HEK293T (cell line): ENCODE measurements at regions not wholly inside any gene's neighbourhood (a gene's known extent, or its start where the extent isn't known, plus 50 kb on each side); places are given as distances from the start of the nearest gene placed in this dataset.

Experiments
- CTCF ChIA-PET: fragments of 350-600 bp; formaldehyde crosslinking; extraction: SDS; loops from one replicate; lab custom pipeline; 2021; ENCODE audit warnings: antibody characterized with exemption, inconsistent platforms; lab: Yijun Ruan, JAX
- POLR2A ChIA-PET: fragments of 350-600 bp; formaldehyde crosslinking; extraction: SDS; loops from one replicate; lab custom pipeline; 2020; ENCODE audit warnings: antibody characterized with exemption, inconsistent platforms; lab: Yijun Ruan, JAX
- DNase-seq: peaks from one replicate; pipeline ENCODE4 v3.0.0; 2012; ENCODE audit warnings: mixed read lengths; ENCODE audit errors: extremely low spot score
- ARNT ChIP-seq: fragments of 450-650 bp; IDR thresholded peaks from 2 replicates; pipeline ENCODE4 v1.6.1; 2017; ENCODE audit warnings: mild to moderate bottlenecking
- BHLHE40 ChIP-seq: fragments of 450-650 bp; IDR thresholded peaks from 2 replicates; pipeline ENCODE4 v1.6.1; 2016; ENCODE audit warnings: mild to moderate bottlenecking, moderate library complexity, borderline replicate concordance
- CTBP1 ChIP-seq: fragments of 450-650 bp; IDR thresholded peaks from 2 replicates; pipeline ENCODE4 v1.6.1; 2016; ENCODE audit warnings: borderline replicate concordance
- ELF4 ChIP-seq: fragments of 450-650 bp; IDR thresholded peaks from 2 replicates; pipeline ENCODE4 v1.6.1; 2017; ENCODE audit warnings: antibody characterized with exemption
- FOXA1 ChIP-seq: fragments of 450-650 bp; IDR thresholded peaks from 2 replicates; pipeline ENCODE4 v1.6.1; 2016; ENCODE audit warnings: mild to moderate bottlenecking
- FOXK2 ChIP-seq: fragments of 450-650 bp; IDR thresholded peaks from 2 replicates; pipeline ENCODE4 v1.6.1; 2016; ENCODE audit warnings: mild to moderate bottlenecking
- FOXM1 ChIP-seq: fragments of 450-650 bp; IDR thresholded peaks from 2 replicates; pipeline ENCODE4 v1.6.1; 2017; ENCODE audit warnings: mild to moderate bottlenecking, borderline replicate concordance
- HDGF ChIP-seq: fragments of 450-650 bp; IDR thresholded peaks from 2 replicates; pipeline ENCODE4 v1.6.1; 2017; ENCODE audit warnings: antibody characterized with exemption, borderline replicate concordance
- L3MBTL2 ChIP-seq: fragments of 450-650 bp; conservative IDR thresholded peaks from 2 replicates; pipeline ENCODE4 v1.6.1; 2016; ENCODE audit warnings: mild to moderate bottlenecking
- LEF1 ChIP-seq: fragments of 450-650 bp; IDR thresholded peaks from 2 replicates; pipeline ENCODE4 v1.6.1; 2017; ENCODE audit warnings: mild to moderate bottlenecking, borderline replicate concordance
- NFRKB ChIP-seq: fragments of 450-650 bp; IDR thresholded peaks from 2 replicates; pipeline ENCODE4 v1.6.1; 2016; ENCODE audit warnings: mild to moderate bottlenecking, moderate library complexity
- SP1 ChIP-seq: fragments of 450-650 bp; IDR thresholded peaks from 2 replicates; pipeline ENCODE4 v1.6.1; 2017
- SUZ12 ChIP-seq: fragments of 450-650 bp; IDR thresholded peaks from 2 replicates; pipeline ENCODE4 v1.6.1; 2016; ENCODE audit warnings: mild to moderate bottlenecking
- TARDBP ChIP-seq: fragments of 450-650 bp; IDR thresholded peaks from 2 replicates; pipeline ENCODE4 v1.6.1; 2016
- ZNF384 ChIP-seq: fragments of 450-650 bp; IDR thresholded peaks from 2 replicates; pipeline ENCODE4 v1.6.1; 2016
- TF ChIP-seq, protein P1 (sequence below): fragments of 450-650 bp; IDR thresholded peaks from 2 replicates; pipeline ENCODE4 v1.6.1; 2016

DNA sequence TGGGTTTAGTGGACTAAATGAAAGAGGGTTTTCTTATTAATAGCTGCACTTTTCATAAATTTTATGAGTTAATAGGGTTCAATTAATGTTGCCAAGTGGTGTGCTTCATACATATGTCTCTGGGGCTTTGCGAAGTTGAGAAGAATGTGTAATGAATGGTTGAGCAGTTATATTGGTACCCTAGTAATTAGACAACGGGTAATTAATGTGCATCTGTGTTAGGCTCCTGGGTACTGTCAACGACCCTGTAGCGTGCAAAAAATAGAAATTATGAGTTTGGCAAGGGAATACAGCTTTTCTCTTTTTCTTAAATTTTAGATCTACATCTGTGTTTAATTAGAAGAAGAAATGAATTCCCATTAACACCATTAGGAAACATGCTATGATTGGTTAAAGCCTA, 1027.7 kb downstream of the ARAP2 start:
- ChIA-PET POLR2A (no interaction called here), CTCF (no interaction called here)
- no peak for TF ChIP-seq LEF1
- no peak for TF ChIP-seq ELF4
- no peak for TF ChIP-seq BHLHE40
- TF ChIP-seq NFRKB, result no peak
- TF ChIP-seq, protein P1, sequence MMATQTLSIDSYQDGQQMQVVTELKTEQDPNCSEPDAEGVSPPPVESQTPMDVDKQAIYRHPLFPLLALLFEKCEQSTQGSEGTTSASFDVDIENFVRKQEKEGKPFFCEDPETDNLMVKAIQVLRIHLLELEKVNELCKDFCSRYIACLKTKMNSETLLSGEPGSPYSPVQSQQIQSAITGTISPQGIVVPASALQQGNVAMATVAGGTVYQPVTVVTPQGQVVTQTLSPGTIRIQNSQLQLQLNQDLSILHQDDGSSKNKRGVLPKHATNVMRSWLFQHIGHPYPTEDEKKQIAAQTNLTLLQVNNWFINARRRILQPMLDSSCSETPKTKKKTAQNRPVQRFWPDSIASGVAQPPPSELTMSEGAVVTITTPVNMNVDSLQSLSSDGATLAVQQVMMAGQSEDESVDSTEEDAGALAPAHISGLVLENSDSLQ, result no peak
- no peak for TF ChIP-seq FOXM1
- TF ChIP-seq TARDBP, result no peak
- no peak for TF ChIP-seq ZNF384
- TF ChIP-seq ARNT, result no peak
- no peak for TF ChIP-seq CTBP1
- no peak for TF ChIP-seq SP1
- TF ChIP-seq SUZ12, result no peak
- no peak for TF ChIP-seq L3MBTL2
- TF ChIP-seq FOXA1, result no peak
- TF ChIP-seq FOXK2, result no peak
- no peak for TF ChIP-seq HDGF
- no peak for DNase-seq

DNA sequence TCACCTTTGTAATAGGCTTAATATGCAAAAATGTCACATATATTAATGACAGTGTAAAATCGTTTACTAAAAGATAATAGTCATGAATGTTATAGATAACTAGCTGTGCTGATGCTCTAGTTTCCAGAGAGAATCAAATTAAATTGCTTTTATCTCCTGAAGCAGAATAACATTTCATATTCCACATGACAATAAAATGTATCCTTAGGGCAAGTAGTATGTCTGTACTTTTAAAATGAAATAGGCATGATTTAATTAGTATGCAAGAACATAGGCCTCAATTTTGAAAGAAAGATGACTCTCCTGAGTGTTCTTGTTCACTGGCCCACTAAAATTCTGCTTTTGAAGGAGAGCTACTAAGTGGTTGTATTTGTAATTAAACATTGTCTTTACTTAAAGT, 1027.0 kb downstream of the ARAP2 start:
- no peak for DNase-seq
- ChIA-PET CTCF (no interaction called here), POLR2A (no interaction called here)
- TF ChIP-seq FOXA1 (no peak), TARDBP (no peak), HDGF (no peak), ELF4 (no peak), L3MBTL2 (no peak), ZNF384 (no peak), NFRKB (no peak), LEF1 (no peak), SP1 (no peak), BHLHE40 (no peak), SUZ12 (no peak), CTBP1 (no peak), FOXK2 (no peak), FOXM1 (no peak), ARNT (no peak)
- TF ChIP-seq, protein P1, result no peak

DNA sequence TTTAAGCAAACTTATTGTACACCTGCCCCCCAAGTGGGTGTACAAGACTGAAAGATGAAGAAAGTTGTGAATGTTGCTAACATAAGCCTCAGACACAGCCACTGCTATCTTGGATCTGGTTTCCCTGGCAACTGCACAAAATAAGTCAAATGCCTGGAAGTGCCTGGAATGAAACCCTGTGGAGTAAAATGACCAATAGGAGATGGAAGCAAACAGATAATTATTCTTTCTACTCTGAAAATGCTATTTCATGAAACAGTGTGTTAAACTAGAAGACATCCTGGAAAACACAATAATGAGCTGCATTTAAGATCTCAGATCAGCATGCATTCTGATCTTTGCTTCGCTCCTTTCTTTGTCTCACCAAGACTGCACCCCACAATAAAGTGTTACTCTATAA, 1016.0 kb downstream of the ARAP2 start:
- DNase-seq, result no peak
- POLR2A ChIA-PET, result no interaction called here
- CTCF ChIA-PET, result no interaction called here
- TF ChIP-seq ARNT (no peak), FOXA1 (no peak), L3MBTL2 (no peak), SUZ12 (no peak), FOXK2 (no peak), LEF1 (no peak), CTBP1 (no peak), ELF4 (no peak), SP1 (no peak), FOXM1 (no peak), TARDBP (no peak), HDGF (no peak), BHLHE40 (no peak), ZNF384 (no peak)
- TF ChIP-seq, protein P1, result no peak

DNA sequence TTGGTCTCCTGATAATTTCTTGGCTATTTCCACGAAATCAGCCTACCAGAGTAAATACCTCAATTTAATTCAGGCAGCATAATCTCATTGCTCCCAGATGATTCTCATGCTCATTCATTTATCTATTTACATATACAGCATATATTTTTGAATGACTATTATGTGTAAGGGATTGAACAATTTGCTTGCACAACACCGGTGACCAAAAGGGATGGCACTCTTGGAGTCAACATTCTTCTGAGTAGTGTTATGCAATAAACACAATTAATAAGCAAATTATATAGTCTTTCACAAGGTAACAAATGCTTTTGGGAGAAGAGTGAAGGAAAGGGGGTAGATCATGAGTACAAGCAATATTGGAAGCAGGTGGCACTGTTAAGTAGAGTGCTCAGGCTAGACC, 1015.3 kb downstream of the ARAP2 start:
- TF ChIP-seq, protein P1, result no peak
- TF ChIP-seq ZNF384, result no peak
- no peak for TF ChIP-seq NFRKB
- no peak for TF ChIP-seq L3MBTL2
- TF ChIP-seq ARNT, result no peak
- TF ChIP-seq SUZ12, result no peak
- TF ChIP-seq ELF4, result no peak
- no peak for TF ChIP-seq FOXM1
- TF ChIP-seq LEF1, result no peak
- TF ChIP-seq HDGF, result no peak
- TF ChIP-seq FOXA1, result no peak
- POLR2A ChIA-PET, result no interaction called here
- CTCF ChIA-PET, result no interaction called here
- no peak for DNase-seq

DNA sequence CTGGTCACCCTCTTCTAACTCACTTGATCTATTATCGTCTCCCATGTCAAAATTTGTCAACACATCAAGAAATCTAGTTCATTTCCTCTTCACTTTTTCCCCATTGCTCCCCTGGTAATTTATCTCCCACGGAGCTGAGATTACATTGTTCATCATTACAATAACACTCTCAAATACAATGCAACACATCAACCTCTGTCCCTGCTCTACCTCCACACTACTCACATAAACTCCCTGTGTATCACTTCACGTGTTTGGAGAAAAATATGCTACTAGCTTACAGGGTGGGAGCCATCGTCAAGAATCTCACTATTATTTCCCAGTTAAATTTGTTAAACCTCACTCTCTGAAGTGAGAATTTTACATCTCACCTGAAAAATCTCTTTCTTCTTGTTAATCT, 1006.4 kb downstream of the ARAP2 start:
- TF ChIP-seq SP1, result no peak
- no peak for TF ChIP-seq L3MBTL2
- no peak for TF ChIP-seq FOXM1
- TF ChIP-seq CTBP1, result no peak
- TF ChIP-seq FOXA1, result no peak
- TF ChIP-seq, protein P1, result no peak
- POLR2A ChIA-PET, result no interaction called here
- no peak for DNase-seq
- CTCF ChIA-PET, result no interaction called here

DNA sequence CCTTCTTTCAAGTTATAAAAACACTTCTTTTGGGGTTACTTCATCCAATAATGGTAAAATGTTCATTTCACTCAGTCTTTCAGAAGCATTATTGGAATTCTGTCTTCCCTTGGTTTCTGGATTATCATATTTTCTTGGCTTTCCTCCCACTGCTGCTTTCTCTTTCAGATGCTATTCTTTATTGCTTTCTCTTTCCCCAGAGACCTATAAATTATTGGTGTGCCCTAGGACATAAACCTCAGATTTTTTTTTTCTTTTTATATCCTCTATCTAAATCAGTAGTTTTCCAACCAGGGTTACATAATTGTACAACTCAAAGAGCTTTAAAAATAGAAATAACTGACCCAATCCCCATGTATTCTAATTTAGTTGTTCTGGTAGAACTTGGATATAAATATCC, 1005.5 kb downstream of the ARAP2 start:
- no peak for DNase-seq
- TF ChIP-seq CTBP1 (no peak), BHLHE40 (no peak), ELF4 (no peak), L3MBTL2 (no peak), ZNF384 (no peak)
- TF ChIP-seq, protein P1, result no peak
- CTCF ChIA-PET, result no interaction called here
- POLR2A ChIA-PET, result no interaction called here
